Activated T-helper 1 cell treated with anti-CD3 and anti-CD28 coated beads, Interleukin-2, amount 50 U/mL, for 16 hours (primary cell): ENCODE measurements at regions not wholly inside any gene's neighbourhood (a gene's known extent, or its start where the extent isn't known, plus 50 kb on each side); places are given as distances from the start of the nearest gene placed in this dataset.
A peak's percentile ranks its signal among the peaks of the same experiment; 100 is the strongest.

ENCODE experiments used
- DNase-seq, 2 donors: peaks; one replicate each; pipeline ENCODE4 v3.0.0-alpha.2; 2020; ENCODE audit warnings: low read depth in 1 of 2, low spot score in 1 of 2

DNA sequence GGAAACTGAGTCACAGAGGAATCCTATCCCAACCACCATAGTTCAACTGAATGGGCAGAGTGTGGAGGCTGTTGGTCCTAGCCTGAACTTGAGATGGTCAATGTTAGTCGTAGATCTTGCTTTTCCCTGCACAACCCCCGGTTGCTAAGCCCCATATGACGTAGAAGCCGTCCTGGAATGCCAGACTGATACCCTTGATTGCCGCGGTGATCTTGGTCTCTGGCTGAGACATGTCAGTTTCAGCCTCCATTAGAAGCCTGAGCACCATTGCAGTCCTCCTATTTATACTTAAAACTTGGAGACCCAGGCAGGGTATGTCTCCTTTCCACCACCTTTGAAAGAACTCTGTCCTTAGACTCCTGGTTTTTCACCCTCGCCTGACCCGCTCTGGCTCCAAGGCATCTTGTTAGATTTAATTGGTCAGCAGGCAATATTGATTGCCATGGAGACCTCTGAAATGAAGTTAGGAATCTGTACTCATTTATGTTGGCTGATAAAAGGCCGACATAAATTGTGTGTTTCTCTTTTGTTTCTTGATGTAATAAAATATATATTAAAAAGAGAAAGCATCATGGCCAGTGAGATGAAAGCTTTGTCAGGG, 53.4 kb downstream of the RPLP1 start:
- no peak for DNase-seq

- DNase-seq: no peak
Measured at GRCh38 chr15:69508659-69509058, 56.0 kb downstream of the RPLP1 start.

- no peak for DNase-seq
Measured at GRCh38 chr15:69509131-69509530, 56.5 kb downstream of the RPLP1 start.

DNA sequence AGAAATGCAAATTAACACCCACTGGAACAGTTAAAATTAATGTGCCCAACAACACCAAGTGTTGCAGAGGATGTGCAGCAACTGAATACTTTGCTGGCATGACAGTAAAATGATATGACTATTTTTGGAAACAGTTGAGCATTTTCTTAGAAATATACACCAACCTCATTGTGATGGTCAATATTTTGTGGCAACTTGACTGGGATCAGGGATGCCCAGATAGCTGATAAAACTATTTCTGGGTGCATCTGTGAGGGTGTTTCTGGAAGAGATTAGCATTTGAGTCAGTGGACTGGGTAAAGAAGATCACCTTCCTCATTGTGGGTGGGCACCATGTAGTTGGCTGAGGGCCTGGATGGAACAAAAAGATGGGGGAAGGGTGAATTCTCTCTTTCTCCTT, 57.9 kb downstream of the RPLP1 start:
- no peak for DNase-seq

GRCh38 chr15:69511015-69511414, 58.4 kb downstream of the RPLP1 start:
- no peak for DNase-seq

GRCh38 chr15:69511716-69512340, 59.2 kb downstream of the RPLP1 start:
- DNase-seq: no peak

GRCh38 chr15:69513450-69513960, 60.9 kb downstream of the RPLP1 start:
- no peak for DNase-seq

DNA sequence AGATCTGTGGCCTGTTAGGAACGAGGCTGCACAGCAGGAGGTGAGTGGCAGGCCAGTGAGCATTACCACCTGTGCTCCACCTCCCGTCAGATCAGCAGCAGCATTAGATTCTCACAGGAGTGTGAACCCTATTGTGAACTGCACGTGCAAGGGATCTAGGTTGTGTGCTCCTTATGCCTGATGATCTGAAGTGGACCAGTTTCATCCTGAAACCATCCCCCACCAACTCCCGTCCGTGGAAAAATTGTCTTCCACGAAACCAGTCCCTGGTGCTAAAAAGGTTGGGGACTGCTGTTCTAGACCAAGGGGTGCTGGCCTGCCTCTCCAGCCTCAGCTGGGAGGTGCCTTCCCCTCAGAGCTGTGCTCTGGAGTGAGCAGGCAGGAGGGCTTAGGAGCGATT, 61.4 kb downstream of the RPLP1 start:
- no peak for DNase-seq

DNA sequence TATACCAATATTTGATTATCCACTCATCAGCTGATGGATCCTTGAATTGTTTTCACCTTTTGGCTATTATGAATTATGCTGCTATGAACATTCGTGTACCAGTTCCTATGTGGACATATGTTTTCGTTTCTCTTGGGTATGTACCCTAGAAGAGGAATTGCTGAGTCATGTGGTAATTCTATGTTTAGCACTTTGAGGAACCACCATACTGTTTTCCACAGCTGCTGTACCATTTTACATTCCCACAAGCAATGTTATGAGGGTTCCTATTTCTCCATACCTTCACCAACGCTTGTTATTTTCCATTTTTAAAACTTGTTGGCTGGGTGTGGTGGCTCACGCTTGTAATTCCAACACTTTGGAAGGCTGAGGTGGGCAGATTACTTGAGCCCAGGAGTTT, 62.9 kb downstream of the RPLP1 start:
- DNase-seq: no peak

DNA sequence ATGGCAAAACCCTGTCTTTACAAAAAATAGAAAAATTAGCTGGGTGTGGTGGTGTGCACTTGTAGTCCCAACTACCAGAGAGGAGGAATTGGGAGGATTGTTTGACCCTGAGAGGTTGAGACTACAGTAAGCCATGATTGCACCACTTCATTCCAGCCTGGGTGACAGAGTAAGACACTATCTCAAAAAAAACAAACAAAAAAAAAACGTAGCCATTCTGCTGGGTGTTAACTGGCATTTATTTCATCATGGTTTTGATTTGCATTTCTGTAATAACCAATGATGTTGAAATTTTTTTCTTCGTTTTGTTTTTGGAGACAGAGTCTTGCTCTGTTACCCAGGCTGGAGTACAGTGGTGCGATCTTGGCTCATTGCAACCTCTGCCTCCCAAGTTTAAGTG, 63.3 kb downstream of the RPLP1 start:
- DNase-seq: no peak

- no peak for DNase-seq
Measured at GRCh38 chr15:69517052-69517451, 64.4 kb downstream of the RPLP1 start.

DNA sequence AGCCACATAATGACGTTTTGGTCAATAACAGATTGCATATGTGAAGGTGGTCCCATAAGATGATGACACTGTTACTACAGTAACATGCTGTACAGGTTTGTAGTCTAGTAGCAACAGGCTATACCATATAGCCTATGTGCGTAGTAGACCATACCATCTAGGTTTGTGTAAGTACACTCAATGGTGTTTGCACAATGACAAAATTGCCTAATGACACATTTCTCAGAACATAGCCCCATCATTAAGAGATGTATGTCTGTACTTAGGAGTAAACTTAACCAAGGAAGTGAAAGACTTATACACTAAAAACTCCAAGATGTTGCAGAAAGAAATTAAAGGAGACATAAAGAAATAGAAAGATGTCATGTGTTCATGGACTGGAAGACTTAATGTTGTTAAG, 66.2 kb downstream of the RPLP1 start:
- DNase-seq: no peak

DNA sequence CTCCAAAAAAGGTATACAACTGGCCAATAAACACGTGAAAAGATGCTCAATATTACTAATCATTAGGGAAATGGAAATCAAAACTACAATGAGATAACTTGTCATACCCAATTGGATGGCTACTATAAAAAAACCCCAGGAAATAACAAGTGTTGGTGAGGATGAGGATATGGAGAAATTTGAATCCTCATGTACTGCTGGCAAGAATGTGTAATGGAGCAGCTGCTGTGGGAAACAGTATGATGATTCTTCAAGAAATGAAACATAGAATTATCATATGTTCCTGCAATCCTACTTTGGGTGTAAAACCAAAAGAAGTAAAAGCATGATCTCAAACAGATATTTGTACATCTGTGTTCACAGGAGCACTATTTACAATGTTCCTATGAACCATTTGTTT, 67.4 kb downstream of the RPLP1 start:
- DNase-seq: no peak

GRCh38 chr15:69522361-69522760, 69.7 kb downstream of the RPLP1 start:
- no peak for DNase-seq

DNA sequence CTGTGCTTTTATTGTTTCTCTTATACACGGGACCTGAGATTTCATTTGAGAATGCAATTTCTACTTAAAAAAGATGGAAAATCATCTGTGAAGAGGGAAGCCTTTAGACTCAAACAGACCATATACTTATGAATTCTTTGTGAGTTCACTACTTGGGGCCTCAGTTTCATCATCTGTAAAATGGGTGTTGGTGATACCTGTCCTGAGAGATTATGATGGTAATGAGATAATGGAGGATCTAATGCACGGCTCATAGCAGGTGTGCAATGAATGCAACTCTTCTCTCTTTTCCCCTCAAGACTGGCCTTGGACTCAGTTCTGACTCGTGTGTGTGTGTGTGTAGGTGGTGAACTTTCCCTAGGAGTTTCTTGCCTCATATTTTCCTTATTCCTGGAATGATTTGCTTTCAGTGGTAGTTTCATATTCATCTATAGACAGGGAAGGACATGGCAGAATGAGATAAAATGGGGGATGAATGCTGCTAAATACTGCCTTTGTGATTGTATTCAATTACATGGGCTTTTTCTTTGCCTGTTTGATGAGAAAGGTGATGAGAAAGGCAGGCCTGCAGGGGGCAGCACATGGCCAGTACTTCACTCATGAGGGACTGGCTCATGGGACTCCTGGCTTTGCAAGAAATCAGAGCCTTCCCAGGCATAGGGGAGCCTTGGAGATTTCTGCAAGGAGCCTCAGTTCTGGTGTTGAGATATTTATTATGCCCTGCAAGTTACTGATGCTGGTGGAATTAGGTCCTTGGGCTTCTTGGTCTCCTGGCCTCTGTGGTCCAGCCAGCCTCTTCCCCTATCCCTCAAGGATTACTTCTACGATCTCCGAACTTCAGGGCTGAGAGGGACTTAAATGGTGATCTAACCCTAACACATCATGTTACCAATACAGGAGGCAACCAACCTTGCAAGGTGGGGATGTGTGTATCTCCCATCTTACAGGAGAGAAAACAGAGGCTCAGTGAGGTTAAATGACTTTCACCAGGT, 70.7 kb downstream of the RPLP1 start:
- peak; percentile 42 to 43 for DNase-seq

- no peak for DNase-seq
Measured at GRCh38 chr15:69524296-69524695, 71.7 kb downstream of the RPLP1 start.

- no peak for DNase-seq
Measured at GRCh38 chr15:69524814-69525213, 72.2 kb downstream of the RPLP1 start.

- DNase-seq: no peak
Measured at GRCh38 chr15:69525543-69525942, 72.9 kb downstream of the RPLP1 start.

GRCh38 chr15:69526081-69527061, 73.8 kb downstream of the RPLP1 start:
- DNase-seq: no peak

DNA sequence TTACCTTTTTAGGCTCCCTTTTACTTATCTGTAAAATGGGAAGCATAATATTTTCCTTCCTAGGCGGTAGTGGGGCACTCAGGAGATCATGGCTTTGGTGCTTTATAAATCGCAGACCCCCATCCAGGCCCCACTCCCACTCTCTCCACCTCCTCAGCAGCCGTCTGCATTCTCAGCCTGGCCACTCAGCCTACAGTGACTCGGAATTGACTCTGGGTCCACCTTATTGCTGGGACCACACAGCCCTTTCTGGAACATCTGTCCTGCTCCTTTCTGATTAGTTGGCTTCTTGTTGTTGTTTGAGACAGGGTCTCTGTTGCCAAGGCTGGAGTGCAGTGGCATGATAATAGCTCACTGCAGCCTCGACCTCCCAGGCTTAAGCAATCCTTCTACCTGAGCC, 76.5 kb downstream of the RPLP1 start:
- no peak for DNase-seq
